ENCODE measurements at regions not wholly inside any gene's neighbourhood (a gene's known extent, or its start where the extent isn't known, plus 50 kb on each side); places are given as distances from the start of the nearest gene placed in this dataset.
"Not testable (repeated sequence)": the region's sequence is repeated elsewhere in the genome, so short reads cannot be mapped to it uniquely, and the experiment has no call there.

- no peak overlapping the region for H3K4me3 ChIP-seq (ENCODE audit: low read depth in 1 of 2, low read length in 2 of 2)
- H3K9me3 ChIP-seq (ENCODE audit: control insufficient read depth in 1 of 2, low read length in 2 of 2), result no peaks in the 10 kb centered on the region
- no peaks in the 10 kb centered on the region for H3K36me3 ChIP-seq (ENCODE audit: control insufficient read depth in 1 of 2, insufficient read depth in 2 of 2, low read length in 2 of 2)
- H3K4me1 ChIP-seq (ENCODE audit: control insufficient read depth in 1 of 2, insufficient read depth in 2 of 2, low read length in 2 of 2), result no peaks in the 10 kb centered on the region
- no peak overlapping the region for H3K9ac ChIP-seq (ENCODE audit: low read depth in 1 of 2, low read length in 2 of 2)
- peaks cover 0 to 2% of the 10 kb centered on the region in 2 donors for H3K27me3 ChIP-seq (ENCODE audit: control insufficient read depth in 1 of 2, insufficient read depth in 2 of 2, low read length in 2 of 2)
- H3K27ac ChIP-seq (ENCODE audit: low read depth, low read length), result no peak overlapping the region
Measured at GRCh38 chr10:3391657-3392056, 219.1 kb upstream of the PITRM1 start.

- no peak overlapping the region for H3K27ac ChIP-seq (ENCODE audit: low read depth, low read length)
- no peaks in the 10 kb centered on the region for H3K36me3 ChIP-seq (ENCODE audit: control insufficient read depth in 1 of 2, insufficient read depth in 2 of 2, low read length in 2 of 2)
- H3K4me3 ChIP-seq (ENCODE audit: low read depth in 1 of 2, low read length in 2 of 2), result no peak overlapping the region
- no peaks in the 10 kb centered on the region for H3K4me1 ChIP-seq (ENCODE audit: control insufficient read depth in 1 of 2, insufficient read depth in 2 of 2, low read length in 2 of 2)
- no peak overlapping the region for H3K9ac ChIP-seq (ENCODE audit: low read depth in 1 of 2, low read length in 2 of 2)
- peaks cover 4 to 14% of the 10 kb centered on the region in 2 donors for H3K9me3 ChIP-seq (ENCODE audit: control insufficient read depth in 1 of 2, low read length in 2 of 2)
- no peaks in the 10 kb centered on the region for H3K27me3 ChIP-seq (ENCODE audit: control insufficient read depth in 1 of 2, insufficient read depth in 2 of 2, low read length in 2 of 2)
Measured at GRCh38 chr10:3389130-3389529, 216.5 kb upstream of the PITRM1 start.

- H3K4me1 ChIP-seq (ENCODE audit: control insufficient read depth in 1 of 2, insufficient read depth in 2 of 2, low read length in 2 of 2), result no peaks in the 10 kb centered on the region
- no peak overlapping the region for H3K27ac ChIP-seq (ENCODE audit: low read depth, low read length)
- H3K27me3 ChIP-seq (ENCODE audit: control insufficient read depth in 1 of 2, insufficient read depth in 2 of 2, low read length in 2 of 2), result no peaks in the 10 kb centered on the region
- H3K9ac ChIP-seq (ENCODE audit: low read depth in 1 of 2, low read length in 2 of 2), result no peak overlapping the region
- peaks cover 4 to 14% of the 10 kb centered on the region in 2 donors for H3K9me3 ChIP-seq (ENCODE audit: control insufficient read depth in 1 of 2, low read length in 2 of 2)
- no peak overlapping the region for H3K4me3 ChIP-seq (ENCODE audit: low read depth in 1 of 2, low read length in 2 of 2)
- H3K36me3 ChIP-seq (ENCODE audit: control insufficient read depth in 1 of 2, insufficient read depth in 2 of 2, low read length in 2 of 2), result no peaks in the 10 kb centered on the region
Measured at GRCh38 chr10:3385487-3385886, 212.9 kb upstream of the PITRM1 start.

- Histone ChIP-seq H3K9ac (ENCODE audit: low read depth in 1 of 2, low read length in 2 of 2) (no peak overlapping the region), H3K36me3 (ENCODE audit: control insufficient read depth in 1 of 2, insufficient read depth in 2 of 2, low read length in 2 of 2) (no peaks in the 10 kb centered on the region), H3K9me3 (ENCODE audit: control insufficient read depth in 1 of 2, low read length in 2 of 2) (peaks cover 4 to 14% of the 10 kb centered on the region in 2 donors), H3K4me1 (ENCODE audit: control insufficient read depth in 1 of 2, insufficient read depth in 2 of 2, low read length in 2 of 2) (no peaks in the 10 kb centered on the region), H3K4me3 (ENCODE audit: low read depth in 1 of 2, low read length in 2 of 2) (no peak overlapping the region), H3K27ac (ENCODE audit: low read depth, low read length) (no peak overlapping the region), H3K27me3 (ENCODE audit: control insufficient read depth in 1 of 2, insufficient read depth in 2 of 2, low read length in 2 of 2) (no peaks in the 10 kb centered on the region)
Measured at GRCh38 chr10:3382092-3382491, 209.5 kb upstream of the PITRM1 start.

- H3K9ac ChIP-seq (ENCODE audit: low read depth in 1 of 2, low read length in 2 of 2), result no peak overlapping the region
- H3K4me1 ChIP-seq (ENCODE audit: control insufficient read depth in 1 of 2, insufficient read depth in 2 of 2, low read length in 2 of 2), result no peaks in the 10 kb centered on the region
- no peak overlapping the region for H3K4me3 ChIP-seq (ENCODE audit: low read depth in 1 of 2, low read length in 2 of 2)
- H3K27me3 ChIP-seq (ENCODE audit: control insufficient read depth in 1 of 2, insufficient read depth in 2 of 2, low read length in 2 of 2), result no peaks in the 10 kb centered on the region
- H3K36me3 ChIP-seq (ENCODE audit: control insufficient read depth in 1 of 2, insufficient read depth in 2 of 2, low read length in 2 of 2), result no peaks in the 10 kb centered on the region
- H3K27ac ChIP-seq (ENCODE audit: low read depth, low read length), result no peak overlapping the region
- peaks cover 4 to 8% of the 10 kb centered on the region in 2 donors for H3K9me3 ChIP-seq (ENCODE audit: control insufficient read depth in 1 of 2, low read length in 2 of 2)
Measured at GRCh38 chr10:3380406-3381050, 207.9 kb upstream of the PITRM1 start.

GRCh38 chr10:3376631-3377030 lies 204.0 kb upstream of the PITRM1 start:
- Histone ChIP-seq H3K36me3 (ENCODE audit: control insufficient read depth in 1 of 2, insufficient read depth in 2 of 2, low read length in 2 of 2) (no peaks in the 10 kb centered on the region), H3K9me3 (ENCODE audit: control insufficient read depth in 1 of 2, low read length in 2 of 2) (no peaks in the 10 kb centered on the region), H3K9ac (ENCODE audit: low read depth in 1 of 2, low read length in 2 of 2) (no peak overlapping the region), H3K4me1 (ENCODE audit: control insufficient read depth in 1 of 2, insufficient read depth in 2 of 2, low read length in 2 of 2) (no peaks in the 10 kb centered on the region), H3K27me3 (ENCODE audit: control insufficient read depth in 1 of 2, insufficient read depth in 2 of 2, low read length in 2 of 2) (no peaks in the 10 kb centered on the region), H3K4me3 (ENCODE audit: low read depth in 1 of 2, low read length in 2 of 2) (no peak overlapping the region), H3K27ac (ENCODE audit: low read depth, low read length) (no peak overlapping the region)

GRCh38 chr10:3375505-3375904 lies 202.9 kb upstream of the PITRM1 start:
- Histone ChIP-seq H3K4me3 (ENCODE audit: low read depth in 1 of 2, low read length in 2 of 2) (no peak overlapping the region), H3K27ac (ENCODE audit: low read depth, low read length) (no peak overlapping the region), H3K27me3 (ENCODE audit: control insufficient read depth in 1 of 2, insufficient read depth in 2 of 2, low read length in 2 of 2) (no peaks in the 10 kb centered on the region), H3K4me1 (ENCODE audit: control insufficient read depth in 1 of 2, insufficient read depth in 2 of 2, low read length in 2 of 2) (no peaks in the 10 kb centered on the region), H3K36me3 (ENCODE audit: control insufficient read depth in 1 of 2, insufficient read depth in 2 of 2, low read length in 2 of 2) (no peaks in the 10 kb centered on the region), H3K9me3 (ENCODE audit: control insufficient read depth in 1 of 2, low read length in 2 of 2) (no peaks in the 10 kb centered on the region), H3K9ac (ENCODE audit: low read depth in 1 of 2, low read length in 2 of 2) (no peak overlapping the region)

GRCh38 chr10:3374914-3375313 lies 202.3 kb upstream of the PITRM1 start:
- no peak overlapping the region for H3K27ac ChIP-seq (ENCODE audit: low read depth, low read length)
- no peak overlapping the region for H3K4me3 ChIP-seq (ENCODE audit: low read depth in 1 of 2, low read length in 2 of 2)
- no peaks in the 10 kb centered on the region for H3K27me3 ChIP-seq (ENCODE audit: control insufficient read depth in 1 of 2, insufficient read depth in 2 of 2, low read length in 2 of 2)
- H3K36me3 ChIP-seq (ENCODE audit: control insufficient read depth in 1 of 2, insufficient read depth in 2 of 2, low read length in 2 of 2), result no peaks in the 10 kb centered on the region
- no peaks in the 10 kb centered on the region for H3K4me1 ChIP-seq (ENCODE audit: control insufficient read depth in 1 of 2, insufficient read depth in 2 of 2, low read length in 2 of 2)
- H3K9ac ChIP-seq (ENCODE audit: low read depth in 1 of 2, low read length in 2 of 2), result no peak overlapping the region
- H3K9me3 ChIP-seq (ENCODE audit: control insufficient read depth in 1 of 2, low read length in 2 of 2), result no peaks in the 10 kb centered on the region

- H3K4me1 ChIP-seq (ENCODE audit: control insufficient read depth in 1 of 2, insufficient read depth in 2 of 2, low read length in 2 of 2); H3K27ac ChIP-seq (ENCODE audit: low read depth, low read length); H3K27me3 ChIP-seq (ENCODE audit: control insufficient read depth in 1 of 2, insufficient read depth in 2 of 2, low read length in 2 of 2); H3K9me3 ChIP-seq (ENCODE audit: control insufficient read depth in 1 of 2, low read length in 2 of 2); H3K36me3 ChIP-seq (ENCODE audit: control insufficient read depth in 1 of 2, insufficient read depth in 2 of 2, low read length in 2 of 2); H3K9ac ChIP-seq (ENCODE audit: low read depth in 1 of 2, low read length in 2 of 2); H3K4me3 ChIP-seq (ENCODE audit: low read depth in 1 of 2, low read length in 2 of 2): not testable (repeated sequence)
Measured at GRCh38 chr10:3373374-3374027, 200.9 kb upstream of the PITRM1 start.

- Histone ChIP-seq H3K27me3 (ENCODE audit: control insufficient read depth in 1 of 2, insufficient read depth in 2 of 2, low read length in 2 of 2) (no peaks in the 10 kb centered on the region), H3K4me3 (ENCODE audit: low read depth in 1 of 2, low read length in 2 of 2) (no peak overlapping the region), H3K4me1 (ENCODE audit: control insufficient read depth in 1 of 2, insufficient read depth in 2 of 2, low read length in 2 of 2) (no peaks in the 10 kb centered on the region), H3K9ac (ENCODE audit: low read depth in 1 of 2, low read length in 2 of 2) (no peak overlapping the region), H3K9me3 (ENCODE audit: control insufficient read depth in 1 of 2, low read length in 2 of 2) (no peaks in the 10 kb centered on the region), H3K36me3 (ENCODE audit: control insufficient read depth in 1 of 2, insufficient read depth in 2 of 2, low read length in 2 of 2) (no peaks in the 10 kb centered on the region), H3K27ac (ENCODE audit: low read depth, low read length) (no peak overlapping the region)
Measured at GRCh38 chr10:3372281-3372680, 199.7 kb upstream of the PITRM1 start.

Measured in duodenal mucosa (tissue), 2 donors.